ENCODE measurements at regions not wholly inside any gene's neighbourhood (a gene's known extent, or its start where the extent isn't known, plus 50 kb on each side); places are given as distances from the start of the nearest gene placed in this dataset.

GRCh38 chr3:29090912-29091597 is 189.8 kb upstream of the RBMS3 start:
- no peak overlapping the region for H3K4me3 ChIP-seq (ENCODE audit: low read depth, low read length)
- TF ChIP-seq CTCF (conservative IDR thresholded peaks at IDR 0.05; ENCODE audit: low read depth, low read length) = no peak
- DNase-seq (ENCODE audit: low read depth) = no peak

- no peak for TF ChIP-seq CTCF (conservative IDR thresholded peaks at IDR 0.05; ENCODE audit: low read depth, low read length)
- no peak for DNase-seq (ENCODE audit: low read depth)
- H3K4me3 ChIP-seq (ENCODE audit: low read depth, low read length) = no peak overlapping the region
Measured at GRCh38 chr3:29091599-29092189, 189.2 kb upstream of the RBMS3 start.

- no peak overlapping the region for H3K4me3 ChIP-seq (ENCODE audit: low read depth, low read length)
- no peak for DNase-seq (ENCODE audit: low read depth)
- TF ChIP-seq CTCF (conservative IDR thresholded peaks at IDR 0.05; ENCODE audit: low read depth, low read length) = no peak
Measured at GRCh38 chr3:29092348-29092747, 188.5 kb upstream of the RBMS3 start.

- TF ChIP-seq CTCF (conservative IDR thresholded peaks at IDR 0.05; ENCODE audit: low read depth, low read length) = no peak
Measured at GRCh38 chr3:29099296-29099695, 181.6 kb upstream of the RBMS3 start.

GRCh38 chr3:29099775-29100174 is 181.1 kb upstream of the RBMS3 start:
- no peak for TF ChIP-seq CTCF (conservative IDR thresholded peaks at IDR 0.05; ENCODE audit: low read depth, low read length)
- H3K4me3 ChIP-seq (ENCODE audit: low read depth, low read length) = no peak overlapping the region
- no peak for DNase-seq (ENCODE audit: low read depth)

More at GRCh38 chr3:29099296-29099695, 181.6 kb upstream of the RBMS3 start:
- no peak overlapping the region for H3K4me3 ChIP-seq (ENCODE audit: low read depth, low read length)
- no peak for DNase-seq (ENCODE audit: low read depth)

- no peak for TF ChIP-seq CTCF (conservative IDR thresholded peaks at IDR 0.05; ENCODE audit: low read depth, low read length)
- no peak overlapping the region for H3K4me3 ChIP-seq (ENCODE audit: low read depth, low read length)
- no peak for DNase-seq (ENCODE audit: low read depth)
Measured at GRCh38 chr3:29100292-29100691, 180.6 kb upstream of the RBMS3 start.

- no peak overlapping the region for H3K4me3 ChIP-seq (ENCODE audit: low read depth, low read length)
- TF ChIP-seq CTCF (conservative IDR thresholded peaks at IDR 0.05; ENCODE audit: low read depth, low read length) = no peak
- DNase-seq (ENCODE audit: low read depth) = no peak
Measured at GRCh38 chr3:29128001-29128400, 152.9 kb upstream of the RBMS3 start.

Measured in epithelial cell of proximal tubule (primary cell).